Loucy (cell line): ENCODE measurements at regions not wholly inside any gene's neighbourhood (a gene's known extent, or its start where the extent isn't known, plus 50 kb on each side); places are given as distances from the start of the nearest gene placed in this dataset.

Experiments used
- H2AFZ ChIP-seq: fragments of 200-600 bp; sonication (generic); 2 replicates; pipeline ENCODE4 v1.6.0; 2016; ENCODE audit warnings: antibody characterized with exemption, mild to moderate bottlenecking, low read length, moderate library complexity
- H3F3A ChIP-seq: fragments of 200-600 bp; 2 replicates; pipeline ENCODE4 v1.6.0; 2016; ENCODE audit warnings: antibody characterized with exemption, low read depth, mild to moderate bottlenecking
- H3K27me3 ChIP-seq: fragments of 200-600 bp; sonication (generic); 2 replicates; pipeline ENCODE4 v1.6.1; 2014; ENCODE audit warnings: low read length, mild to moderate bottlenecking; ENCODE audit not compliant: insufficient read depth, poor library complexity, severe bottlenecking
- H3K36me3 ChIP-seq: fragments of 200-600 bp; sonication (generic); 2 replicates; pipeline ENCODE4 v1.6.1; 2016; ENCODE audit warnings: low read length; ENCODE audit not compliant: insufficient read depth
- H3K4me1 ChIP-seq: fragments of 200-600 bp; sonication (generic); 2 replicates; pipeline ENCODE4 v1.5.1; 2014; ENCODE audit warnings: low read length, mild to moderate bottlenecking; ENCODE audit not compliant: insufficient read depth, poor library complexity, severe bottlenecking
- H3K4me2 ChIP-seq: fragments of 200-600 bp; sonication (generic); 2 replicates; pipeline ENCODE4 v1.6.0; 2014; ENCODE audit warnings: antibody characterized with exemption, low read length, low read depth, mild to moderate bottlenecking; ENCODE audit not compliant: poor library complexity, severe bottlenecking
- H3K4me3 ChIP-seq: fragments of 200-600 bp; sonication (generic); 2 replicates; pipeline ENCODE4 v1.5.1; 2014; ENCODE audit warnings: low read length, mild to moderate bottlenecking, mixed read lengths; ENCODE audit not compliant: poor library complexity, severe bottlenecking
- H3K79me2 ChIP-seq: fragments of 200-600 bp; sonication (generic); 2 replicates; pipeline ENCODE4 v1.6.1; 2014; ENCODE audit warnings: low read length; ENCODE audit not compliant: insufficient read depth
- H3K9ac ChIP-seq: fragments of 200-600 bp; sonication (generic); 2 replicates; pipeline ENCODE4 v1.6.0; 2014; ENCODE audit warnings: mild to moderate bottlenecking, low read depth, low read length, moderate library complexity; ENCODE audit not compliant: poor library complexity, severe bottlenecking
- H3K9me2 ChIP-seq: fragments of 200-600 bp; sonication (generic); replicated peaks from 2 replicates; pipeline ENCODE4 v1.6.1; 2016; ENCODE audit warnings: low read depth, low read length, mixed read lengths
- H3K9me3 ChIP-seq: fragments of 200-600 bp; sonication (generic); 2 replicates; pipeline ENCODE4 v1.6.1; 2014; ENCODE audit warnings: mild to moderate bottlenecking, antibody characterized with exemption, low read length, low read depth; ENCODE audit not compliant: insufficient read depth
- H4K20me1 ChIP-seq: fragments of 200-600 bp; sonication (generic); 2 replicates; pipeline ENCODE4 v1.6.0; 2014; ENCODE audit warnings: antibody characterized with exemption, low read length, mild to moderate bottlenecking; ENCODE audit not compliant: insufficient read depth, poor library complexity, severe bottlenecking
- EZH2phosphoT487 ChIP-seq: fragments of 200-600 bp; IDR thresholded peaks from 2 replicates; pipeline ENCODE4 v1.6.1; 2018; ENCODE audit warnings: antibody characterized with exemption, mild to moderate bottlenecking, moderate library complexity, borderline replicate concordance
- TF ChIP-seq, protein P1 (sequence below): fragments of 200-600 bp; sonication (generic); conservative IDR thresholded peaks from 2 replicates; pipeline ENCODE4 v1.5.1; 2014; ENCODE audit warnings: mild to moderate bottlenecking, antibody characterized with exemption, low read length

GRCh38 chr1:189036628-189037027, 1441.0 kb downstream of the BRINP3 start:
- TF ChIP-seq EZH2phosphoT487 = no peak
- TF ChIP-seq, protein P1, sequence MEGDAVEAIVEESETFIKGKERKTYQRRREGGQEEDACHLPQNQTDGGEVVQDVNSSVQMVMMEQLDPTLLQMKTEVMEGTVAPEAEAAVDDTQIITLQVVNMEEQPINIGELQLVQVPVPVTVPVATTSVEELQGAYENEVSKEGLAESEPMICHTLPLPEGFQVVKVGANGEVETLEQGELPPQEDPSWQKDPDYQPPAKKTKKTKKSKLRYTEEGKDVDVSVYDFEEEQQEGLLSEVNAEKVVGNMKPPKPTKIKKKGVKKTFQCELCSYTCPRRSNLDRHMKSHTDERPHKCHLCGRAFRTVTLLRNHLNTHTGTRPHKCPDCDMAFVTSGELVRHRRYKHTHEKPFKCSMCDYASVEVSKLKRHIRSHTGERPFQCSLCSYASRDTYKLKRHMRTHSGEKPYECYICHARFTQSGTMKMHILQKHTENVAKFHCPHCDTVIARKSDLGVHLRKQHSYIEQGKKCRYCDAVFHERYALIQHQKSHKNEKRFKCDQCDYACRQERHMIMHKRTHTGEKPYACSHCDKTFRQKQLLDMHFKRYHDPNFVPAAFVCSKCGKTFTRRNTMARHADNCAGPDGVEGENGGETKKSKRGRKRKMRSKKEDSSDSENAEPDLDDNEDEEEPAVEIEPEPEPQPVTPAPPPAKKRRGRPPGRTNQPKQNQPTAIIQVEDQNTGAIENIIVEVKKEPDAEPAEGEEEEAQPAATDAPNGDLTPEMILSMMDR = no peak
- Histone ChIP-seq H3K9ac (no peak overlapping the region), H3K4me1 (no peaks in the 10 kb centered on the region), H3K27me3 (no peaks in the 10 kb centered on the region), H3K36me3 (no peaks in the 10 kb centered on the region), H3K4me2 (no peak overlapping the region), H3K4me3 (no peak overlapping the region), H3K9me3 (no peaks in the 10 kb centered on the region), H3K79me2 (no peaks in the 10 kb centered on the region), H3K9me2 (no peaks in the 10 kb centered on the region), H4K20me1 (no peaks in the 10 kb centered on the region), H2AFZ (no peak overlapping the region), H3F3A (no peaks in the 10 kb centered on the region)

DNA sequence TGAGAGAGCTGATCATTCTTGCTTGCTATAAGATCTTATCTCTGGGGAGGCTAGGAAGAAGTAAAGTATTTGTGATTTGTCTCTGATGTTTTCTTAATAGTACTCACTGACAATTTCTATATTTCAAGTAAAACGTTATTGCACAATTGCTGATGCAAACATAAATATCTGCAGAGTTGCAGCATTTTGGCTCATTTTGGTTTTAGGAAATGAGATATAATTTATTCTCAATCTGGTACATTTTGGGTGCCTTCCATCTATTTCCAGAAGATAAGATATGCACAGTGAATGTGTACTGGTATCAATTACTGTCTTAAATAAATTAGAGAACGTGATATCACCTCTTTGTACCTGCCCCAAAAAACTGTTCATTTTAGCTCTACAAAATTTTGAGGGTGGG, 1431.5 kb downstream of the BRINP3 start:
- H3K4me1 ChIP-seq = no peaks in the 10 kb centered on the region
- no peaks in the 10 kb centered on the region for H4K20me1 ChIP-seq
- no peak overlapping the region for H3K4me2 ChIP-seq
- no peaks in the 10 kb centered on the region for H3K27me3 ChIP-seq
- no peaks in the 10 kb centered on the region for H3K36me3 ChIP-seq
- H3K4me3 ChIP-seq = no peak overlapping the region
- no peak for TF ChIP-seq EZH2phosphoT487
- TF ChIP-seq, protein P1 = no peak
- H3K9me3 ChIP-seq = no peaks in the 10 kb centered on the region
- no peaks in the 10 kb centered on the region for H3K79me2 ChIP-seq
- no peaks in the 10 kb centered on the region for H3K9me2 ChIP-seq
- H3K9ac ChIP-seq = no peak overlapping the region
- H2AFZ ChIP-seq = no peak overlapping the region
- no peaks in the 10 kb centered on the region for H3F3A ChIP-seq

DNA sequence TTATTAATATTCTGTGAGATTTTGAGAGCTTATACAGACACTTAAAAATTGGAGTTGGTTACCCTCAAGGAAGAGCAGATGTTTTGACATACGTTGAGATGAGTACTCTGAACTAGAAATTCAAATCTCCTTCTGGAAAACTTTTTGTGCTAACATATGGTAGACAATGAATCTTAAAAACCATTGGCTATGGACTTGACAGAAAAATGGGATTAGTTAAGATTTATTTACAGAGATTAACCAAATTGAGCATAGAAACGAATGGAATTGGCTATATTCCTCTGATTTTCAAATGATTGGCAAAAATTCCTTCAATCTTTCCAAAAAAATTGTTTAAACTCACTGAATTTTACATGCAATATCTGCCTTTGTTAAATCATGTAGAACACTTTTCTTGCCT, 1392.9 kb downstream of the BRINP3 start:
- Histone ChIP-seq H3K36me3 (no peaks in the 10 kb centered on the region), H2AFZ (no peak overlapping the region)

More for the DNA sequence above, 1392.9 kb downstream of the BRINP3 start:
- TF ChIP-seq, protein P1 = no peak
- TF ChIP-seq EZH2phosphoT487 = no peak
- Histone ChIP-seq H3K4me1 (no peaks in the 10 kb centered on the region), H4K20me1 (no peaks in the 10 kb centered on the region), H3K27me3 (no peaks in the 10 kb centered on the region), H3K79me2 (no peaks in the 10 kb centered on the region), H3F3A (no peaks in the 10 kb centered on the region), H3K9me3 (no peaks in the 10 kb centered on the region), H3K9ac (no peak overlapping the region), H3K4me2 (no peak overlapping the region), H3K9me2 (no peaks in the 10 kb centered on the region), H3K4me3 (no peak overlapping the region)
